Left renal pelvis (tissue), 4 donors: ENCODE measurements at regions not wholly inside any gene's neighbourhood (a gene's known extent, or its start where the extent isn't known, plus 50 kb on each side); places are given as distances from the start of the nearest gene placed in this dataset.

Source experiments
- DNase-seq, 4 donors: peaks; one replicate each; pipeline ENCODE4 v3.0.0-alpha.2; 2013; ENCODE audit warnings: low read depth in 4 of 4, low spot score in 3 of 4

DNA sequence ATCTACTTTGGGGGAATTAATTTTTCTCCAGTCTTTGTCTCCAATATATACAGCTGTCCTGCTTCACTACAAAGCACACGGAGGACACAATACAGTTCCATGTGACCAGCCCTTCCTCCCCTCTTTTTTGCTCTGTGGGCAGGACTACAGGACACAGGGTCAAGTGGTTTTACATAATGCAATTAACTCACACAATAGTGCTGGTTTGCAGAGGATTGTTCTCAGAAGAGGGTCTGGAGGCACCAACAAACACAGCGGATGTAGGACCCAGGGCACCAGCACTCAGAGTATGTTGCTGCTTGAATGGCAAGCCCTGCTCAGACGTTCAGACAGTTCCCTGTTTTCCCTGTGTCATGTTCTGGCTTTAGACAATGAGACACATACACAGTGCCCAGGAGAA lies 52.0 kb upstream of the NPTX2 start:
- no peak for DNase-seq

- no peak for DNase-seq
These were observed 54.1 kb upstream of the NPTX2 start for GRCh38 chr7:98562871-98563495.

GRCh38 chr7:98562381-98562823 lies 54.7 kb upstream of the NPTX2 start:
- no peak for DNase-seq

DNA sequence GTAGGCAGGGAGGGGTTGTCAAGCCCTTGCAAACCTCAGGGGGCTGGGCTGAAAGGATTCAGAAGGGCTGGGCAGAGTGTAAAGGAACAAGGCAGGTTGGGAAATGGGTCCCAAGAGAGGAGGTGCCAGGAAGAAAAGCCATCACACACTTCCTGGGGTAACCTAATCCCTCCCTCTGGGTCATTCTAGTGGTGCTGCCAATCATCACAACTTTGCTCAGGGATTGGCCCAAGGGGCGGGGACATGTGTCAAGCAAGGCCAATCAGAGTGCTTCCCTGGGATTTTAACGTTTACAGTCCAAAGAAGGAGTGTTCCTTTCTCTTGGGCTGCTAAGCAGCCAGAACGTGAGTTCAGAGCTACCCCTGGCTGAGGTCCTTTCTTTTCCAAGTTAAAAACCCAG lies 57.1 kb upstream of the NPTX2 start:
- DNase-seq = no peak

GRCh38 chr7:98559219-98559618 lies 57.9 kb upstream of the NPTX2 start:
- DNase-seq = no peak

DNA sequence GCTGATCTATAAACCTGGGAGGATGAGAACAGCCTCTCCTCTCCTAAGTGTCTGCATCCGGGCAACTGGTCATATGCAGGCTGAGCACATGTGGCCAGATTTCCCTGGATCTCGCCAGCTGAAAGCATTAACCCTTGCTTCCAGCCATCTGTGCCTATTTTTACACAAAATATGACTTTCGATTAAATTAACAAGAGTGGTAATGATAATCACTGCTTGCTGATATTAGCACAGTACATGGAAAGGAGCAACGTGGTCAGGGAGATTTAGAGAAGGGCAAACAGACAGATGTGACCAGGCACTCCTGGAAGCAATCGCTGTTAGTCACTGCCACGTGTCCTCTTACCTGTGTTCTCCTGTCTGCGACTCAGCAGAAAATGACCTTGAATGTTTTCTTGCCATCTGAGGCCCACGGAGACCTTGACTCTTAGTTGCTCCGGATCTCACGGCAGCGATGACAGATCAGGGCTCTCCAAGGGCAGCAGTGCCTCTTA lies 59.5 kb upstream of the NPTX2 start:
- DNase-seq = no peak

DNA sequence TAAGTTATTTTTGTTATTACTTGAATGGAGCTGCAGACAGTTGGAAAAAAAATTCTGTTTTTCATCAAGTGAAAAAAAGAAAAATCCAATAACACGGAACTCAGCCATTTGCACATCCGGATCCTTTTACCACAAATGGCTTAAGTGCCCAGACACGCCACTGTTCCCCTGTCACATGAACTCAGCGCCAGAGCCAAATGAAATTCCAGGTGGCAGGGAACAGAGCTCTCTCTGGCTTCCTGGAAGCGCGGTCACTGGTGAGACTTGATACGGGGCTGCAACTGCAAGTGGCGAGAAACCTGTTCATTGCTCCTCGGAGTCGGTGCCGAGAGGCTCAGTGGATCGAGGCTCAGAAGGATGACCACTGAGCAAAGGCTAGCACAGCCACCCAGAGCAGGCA lies 60.8 kb upstream of the NPTX2 start:
- no peak for DNase-seq

GRCh38 chr7:98555403-98555802 lies 61.7 kb upstream of the NPTX2 start:
- no peak for DNase-seq

DNA sequence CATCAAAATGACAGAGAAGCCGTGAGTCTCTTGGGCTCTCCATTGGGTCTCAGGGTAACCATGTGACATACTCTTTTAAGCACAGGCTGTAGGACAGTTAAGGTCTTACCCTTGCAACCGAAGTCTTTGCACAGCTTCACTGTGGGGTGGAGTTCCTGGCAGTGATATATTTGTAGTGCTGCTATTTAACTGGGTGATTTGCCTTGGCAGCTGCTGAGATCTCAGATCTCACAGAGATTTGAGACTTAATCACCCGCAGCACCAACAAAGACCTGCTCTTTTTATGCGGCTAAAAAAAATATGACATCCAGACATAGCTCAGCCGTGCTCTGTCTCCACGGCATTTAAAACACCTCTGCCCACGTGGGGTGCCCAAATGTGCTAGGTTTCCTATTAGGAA lies 63.4 kb upstream of the NPTX2 start:
- DNase-seq = no peak

DNA sequence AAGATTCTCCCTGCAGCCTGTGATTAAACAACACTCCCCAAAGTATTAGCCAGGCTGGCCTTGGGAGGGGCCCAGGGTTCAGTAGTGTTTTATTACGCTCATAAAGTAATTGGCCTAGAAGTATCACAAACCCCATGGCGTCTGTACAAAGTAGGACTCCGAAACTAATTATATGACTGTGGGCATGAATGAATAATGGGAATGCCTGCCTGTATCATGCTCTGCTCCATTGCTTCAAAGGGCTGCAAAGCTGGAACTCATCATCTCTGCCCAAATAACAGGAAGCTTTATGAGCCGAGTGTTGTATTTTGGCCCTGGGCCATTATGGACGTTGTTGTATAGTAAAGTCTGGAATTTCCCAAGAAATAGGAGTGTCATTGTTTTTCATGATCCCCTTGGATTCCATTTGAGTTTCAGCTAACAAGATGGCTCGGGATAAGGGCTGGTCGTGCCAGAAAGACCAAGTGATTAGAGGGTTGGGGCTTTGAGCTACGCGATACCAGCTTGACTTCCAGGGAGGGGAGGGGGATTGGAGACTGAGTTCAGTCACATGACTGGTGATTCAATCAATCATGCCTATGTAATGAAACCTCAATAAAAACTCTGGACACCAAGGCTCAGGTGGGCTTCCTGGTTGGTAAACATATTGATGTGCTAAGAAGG lies 65.3 kb upstream of the NPTX2 start:
- DNase-seq = peak in 1 of 4 donors; percentile 14

DNA sequence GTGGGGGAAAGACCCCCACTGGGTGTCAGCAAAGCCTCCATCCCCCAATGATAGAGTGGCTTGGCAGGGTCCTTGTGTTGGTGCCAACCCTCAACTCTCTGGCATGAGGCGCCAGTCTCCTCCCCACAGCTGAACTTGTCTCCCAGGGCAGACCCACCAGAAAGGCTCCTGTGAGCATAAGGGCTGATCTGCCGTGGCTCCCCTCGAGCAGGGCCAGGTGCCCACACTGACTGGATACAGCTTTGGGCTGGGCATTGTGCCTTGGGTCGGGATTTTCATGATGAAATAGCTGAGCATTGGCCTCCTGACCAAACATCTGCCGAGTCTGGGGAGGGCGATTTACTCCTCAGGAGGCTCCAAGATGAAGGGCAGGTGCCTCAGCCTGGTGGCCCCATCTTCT lies 68.1 kb upstream of the NPTX2 start:
- DNase-seq = no peak

DNA sequence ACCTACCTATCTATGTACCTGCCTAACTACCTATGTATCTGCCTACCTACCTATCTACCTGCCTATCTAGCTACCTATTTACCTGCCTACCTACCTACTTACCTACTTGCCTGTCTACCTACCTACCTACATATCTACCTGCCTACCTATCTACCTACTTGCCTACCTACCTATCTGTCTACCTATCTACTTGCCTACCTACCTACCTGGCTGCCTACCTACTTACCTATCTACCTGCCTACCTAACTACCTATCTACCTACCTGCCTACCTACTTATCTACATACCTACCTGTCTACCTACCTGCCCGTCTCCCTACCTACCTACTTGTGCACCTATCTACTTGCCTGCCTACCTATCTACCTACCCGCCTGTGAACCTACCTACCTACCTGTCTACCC lies 68.7 kb upstream of the NPTX2 start:
- no peak for DNase-seq

DNA sequence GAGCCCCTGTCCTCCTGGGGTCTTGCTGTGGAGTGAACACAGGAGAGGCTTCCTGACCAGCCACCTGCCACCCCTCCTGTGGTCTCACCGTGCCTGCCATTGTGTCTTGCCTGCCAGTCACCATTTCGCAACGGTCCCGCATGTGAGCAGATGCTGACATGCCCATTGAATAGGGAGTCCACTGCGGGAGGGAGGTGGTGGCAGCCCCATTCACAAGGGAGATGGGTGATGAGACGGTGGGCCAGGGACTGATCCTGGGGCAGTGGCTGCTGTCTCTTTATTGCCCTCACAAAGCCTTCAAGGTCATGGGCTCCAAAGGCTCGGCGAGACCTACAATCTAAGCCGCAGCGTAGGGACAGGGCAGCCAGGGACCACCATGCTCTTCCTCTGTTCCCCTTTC lies 76.0 kb upstream of the NPTX2 start:
- DNase-seq = no peak

DNA sequence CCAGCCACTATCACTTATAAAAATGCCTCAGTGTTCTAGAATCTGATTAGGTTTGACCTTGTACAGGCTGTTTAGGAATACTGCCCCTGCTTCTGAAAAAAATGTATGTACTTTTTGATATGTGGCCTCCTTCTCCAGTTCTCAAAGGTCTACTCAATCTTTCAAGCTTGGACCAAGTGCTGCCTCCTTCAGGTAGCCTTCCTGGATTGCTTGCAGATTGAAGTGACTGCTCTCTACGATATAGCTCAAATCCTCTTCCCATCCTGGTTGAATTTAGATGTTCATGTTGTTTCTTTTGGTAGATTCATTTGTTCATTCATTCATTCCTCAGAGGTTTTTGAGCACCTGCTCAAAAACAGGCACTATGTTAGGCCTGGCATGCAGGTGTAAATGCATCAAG lies 77.2 kb upstream of the NPTX2 start:
- DNase-seq = no peak

- DNase-seq = no peak
These were observed 80.3 kb upstream of the NPTX2 start for GRCh38 chr7:98536803-98537202.

DNA sequence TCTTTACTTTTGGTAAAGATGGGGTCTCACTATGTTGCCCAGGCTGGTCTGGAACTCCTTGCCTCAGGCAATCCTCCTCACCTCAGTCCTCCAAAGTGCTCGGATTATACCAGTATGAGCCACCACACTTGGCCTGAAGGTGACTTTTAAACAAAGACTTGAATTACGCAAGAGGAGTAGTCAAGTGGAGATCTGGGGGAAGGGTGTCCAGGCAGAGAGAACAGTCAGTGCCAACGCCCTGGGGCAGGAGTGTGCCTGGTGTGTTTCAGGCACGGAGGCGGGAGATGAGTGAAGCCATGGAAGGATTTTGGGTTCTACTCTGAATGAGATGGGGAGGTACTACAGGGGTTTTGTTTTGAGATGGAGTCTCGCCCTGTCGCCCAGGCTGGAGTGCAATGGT lies 82.6 kb upstream of the NPTX2 start:
- no peak for DNase-seq

DNA sequence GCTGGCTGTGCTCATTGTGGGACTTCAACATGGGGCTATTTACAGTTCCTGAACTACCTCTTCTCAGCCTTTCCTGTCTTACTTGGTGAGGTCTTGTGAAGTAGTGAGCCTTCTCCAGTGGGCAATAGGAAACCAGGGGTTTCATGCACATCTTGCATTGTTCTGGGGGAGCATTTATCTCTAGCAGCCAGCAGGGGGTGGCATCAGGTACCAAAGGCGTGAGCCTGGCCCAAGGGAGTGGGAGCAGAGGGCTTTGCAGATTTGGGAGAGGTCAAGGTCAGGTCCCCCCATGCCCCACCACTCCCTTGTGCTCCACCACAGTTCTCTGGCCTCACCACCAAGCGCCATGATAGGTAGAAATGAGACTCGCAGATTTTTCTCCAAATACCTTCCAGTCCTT lies 85.4 kb upstream of the NPTX2 start:
- no peak for DNase-seq

- DNase-seq = no peak
These were observed 89.0 kb upstream of the NPTX2 start for GRCh38 chr7:98528079-98528478.

DNA sequence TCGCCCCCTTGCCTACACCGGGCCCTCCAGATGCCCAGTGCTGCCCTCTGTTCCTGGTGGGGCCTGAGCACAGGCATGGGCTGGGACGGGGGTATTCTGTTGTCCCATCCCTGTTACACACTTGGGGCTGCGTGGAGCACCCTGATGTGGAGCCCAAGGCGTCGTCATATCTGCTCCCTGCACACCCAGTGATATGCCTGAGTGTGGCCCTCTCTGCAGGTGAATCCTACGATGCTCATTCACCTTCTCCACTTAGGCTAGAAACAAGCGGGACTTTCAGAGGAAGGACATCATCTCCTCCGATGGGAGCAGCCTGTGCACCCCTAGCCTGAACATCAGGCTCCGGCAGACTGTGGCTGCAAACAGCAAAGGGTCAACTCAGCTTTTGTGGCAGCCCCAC lies 91.0 kb upstream of the NPTX2 start:
- DNase-seq = no peak

DNA sequence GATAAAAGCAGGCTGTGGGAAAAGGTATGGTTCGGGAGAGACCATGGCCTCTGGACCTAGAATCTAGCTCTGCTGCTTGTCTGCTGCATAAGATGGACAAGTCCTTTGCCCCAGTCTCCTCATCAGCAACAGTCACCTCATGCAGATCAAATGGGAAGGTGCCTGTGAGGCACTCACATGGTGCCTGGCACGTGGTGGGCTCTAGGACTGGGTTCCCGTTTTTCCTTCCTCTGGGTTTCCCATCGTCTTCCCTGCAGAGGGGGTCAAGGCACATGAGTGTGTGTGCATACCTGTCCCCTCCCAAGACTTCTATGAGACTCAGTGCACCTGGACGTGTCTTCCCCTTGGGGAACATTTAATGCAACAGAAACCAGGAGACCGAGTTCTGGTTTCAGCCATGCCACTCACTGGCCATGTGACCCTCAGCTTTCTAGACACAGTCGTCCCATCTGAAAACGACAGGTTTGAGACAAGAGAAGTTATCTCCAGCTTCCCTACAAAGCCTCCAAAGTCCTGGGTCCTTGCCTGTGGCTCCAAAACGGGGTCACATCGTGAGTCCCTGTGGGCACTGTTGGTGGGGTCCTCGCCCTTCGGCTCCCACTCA lies 95.9 kb upstream of the NPTX2 start:
- no peak for DNase-seq

DNA sequence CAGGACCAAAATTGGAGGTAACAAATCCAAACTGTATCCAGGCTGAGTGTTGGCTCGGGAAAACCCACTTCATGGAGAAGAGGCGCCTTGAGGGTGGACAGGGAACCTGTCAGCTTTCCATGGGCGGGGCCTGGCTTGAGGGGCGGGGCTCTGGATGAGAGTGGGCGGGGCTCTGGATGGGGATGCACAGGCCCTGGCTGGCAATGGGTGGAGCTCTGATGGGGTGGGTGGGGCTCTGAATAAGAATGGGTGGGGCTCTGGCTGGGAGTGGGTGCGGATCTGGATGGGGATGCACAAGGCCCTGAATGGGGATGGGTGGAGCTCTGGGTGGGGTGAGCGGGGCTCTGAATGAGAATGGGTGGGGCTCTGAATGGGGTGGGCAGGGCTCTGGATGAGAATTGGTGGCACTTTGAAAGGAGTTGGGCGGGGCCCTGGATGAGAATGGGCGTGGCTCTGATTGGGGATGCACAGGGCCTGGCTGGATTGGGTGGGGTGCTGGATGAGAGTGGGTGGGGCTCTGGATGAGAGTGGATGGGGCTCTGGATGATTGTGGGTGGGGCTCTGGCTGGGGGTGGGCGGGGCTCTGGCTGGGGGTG lies 96.6 kb upstream of the NPTX2 start:
- no peak for DNase-seq
